ENCODE measurements at regions not wholly inside any gene's neighbourhood (a gene's known extent, or its start where the extent isn't known, plus 50 kb on each side); places are given as distances from the start of the nearest gene placed in this dataset.

DNA sequence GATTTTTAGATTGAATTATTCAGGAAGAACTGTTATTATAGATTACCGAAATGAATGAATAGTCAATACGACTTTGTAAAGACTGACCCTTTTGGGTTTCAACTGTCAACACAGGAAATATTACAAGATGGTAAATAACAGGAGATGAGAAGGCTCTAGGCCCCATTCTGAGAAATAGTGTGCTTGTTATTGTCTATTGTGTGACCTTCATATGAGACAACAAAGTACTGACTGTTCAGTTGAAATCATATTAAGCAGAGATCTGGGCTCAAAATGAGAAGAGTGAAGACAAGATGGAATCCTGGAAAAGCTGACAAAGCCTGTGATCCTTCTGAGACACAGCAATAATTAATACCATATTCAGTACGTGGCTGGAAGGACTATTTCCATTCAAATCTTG lies 503.8 kb downstream of the INHBA start:
- DNase-seq (ENCODE audit: low spot score in 2 of 2) (no peak), ATAC-seq (no peak)
- H3K9me3 Mint-ChIP-seq, result peaks cover 0 to 4% of the 10 kb centered on the region in 2 donors
- no peaks in the 10 kb centered on the region for H3K36me3 Mint-ChIP-seq
- H3K27ac Mint-ChIP-seq, result no peak overlapping the region

DNA sequence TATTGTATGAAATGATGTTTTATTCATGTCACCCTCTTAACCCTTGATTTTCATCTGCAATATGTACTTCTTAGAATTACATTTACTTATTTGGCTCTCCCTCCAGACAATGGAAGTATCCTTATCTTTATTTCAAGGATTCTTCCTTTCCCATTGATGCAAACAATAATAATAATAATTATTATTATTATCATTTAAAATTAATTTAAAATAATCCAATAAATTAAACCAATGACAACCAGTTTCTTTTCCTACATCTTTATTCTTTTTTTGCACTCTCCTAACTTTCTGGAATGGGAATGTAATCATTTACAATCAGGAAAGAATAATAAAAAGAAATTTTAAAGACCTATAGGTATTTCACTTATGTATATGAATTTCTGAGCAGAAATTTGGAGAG lies 504.4 kb downstream of the INHBA start:
- H3K36me3 Mint-ChIP-seq, result no peaks in the 10 kb centered on the region

DNA sequence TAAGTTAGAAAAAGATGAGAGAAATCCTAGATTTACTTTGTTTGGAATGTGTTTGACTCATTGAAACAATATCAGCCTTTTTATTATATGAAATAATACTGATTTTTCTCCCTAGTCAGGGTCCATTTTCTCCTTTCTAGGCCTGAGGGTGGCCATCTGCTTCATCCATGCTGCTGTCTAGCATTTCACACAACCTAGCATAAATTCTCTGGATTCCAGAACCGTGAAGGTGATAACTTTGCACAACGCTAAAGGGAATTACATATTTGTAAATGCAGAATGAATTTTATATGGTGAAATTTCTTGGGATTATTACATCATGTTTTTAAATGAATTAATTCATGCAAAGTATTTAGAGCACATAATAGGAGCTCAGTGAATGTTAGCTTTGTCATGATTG lies 505.1 kb downstream of the INHBA start:
- Mint-ChIP-seq H3K9me3 (peaks cover 0 to 4% of the 10 kb centered on the region in 2 donors), H3K27ac (no peak overlapping the region), H3K36me3 (no peaks in the 10 kb centered on the region)
- DNase-seq (ENCODE audit: low spot score in 2 of 2) (no peak), ATAC-seq (no peak)

More for the DNA sequence above, 504.4 kb downstream of the INHBA start:
- DNase-seq (ENCODE audit: low spot score in 2 of 2), result no peak
- ATAC-seq, result no peak
- no peak overlapping the region for H3K27ac Mint-ChIP-seq
- H3K9me3 Mint-ChIP-seq, result peaks cover 0 to 4% of the 10 kb centered on the region in 2 donors

DNA sequence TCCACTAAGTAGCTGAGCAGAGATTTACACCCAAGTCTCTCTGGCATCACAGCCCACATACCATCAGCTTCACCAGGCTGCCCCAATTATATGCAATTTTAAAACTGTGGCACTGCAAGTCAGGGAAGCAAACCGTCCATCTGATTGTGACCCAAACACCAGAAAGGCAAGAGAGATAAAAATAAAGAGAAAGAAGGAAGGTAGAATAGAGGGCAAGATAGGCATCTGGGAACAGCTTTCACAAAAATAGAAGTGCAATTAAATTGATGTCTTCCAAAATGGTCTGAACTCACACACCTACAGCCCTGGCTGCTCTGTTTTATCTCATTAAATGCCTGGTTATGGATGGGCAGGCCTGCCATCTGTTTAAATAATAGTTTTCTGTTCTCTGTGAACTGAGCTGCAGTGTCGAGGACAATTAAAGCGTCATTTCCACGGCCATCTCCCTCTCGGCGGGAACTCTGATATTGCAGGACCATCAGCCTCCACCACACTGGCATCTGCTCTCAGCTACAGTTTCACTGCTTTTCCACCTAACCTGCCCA lies 509.1 kb downstream of the INHBA start:
- Mint-ChIP-seq H3K9me3 (no peaks in the 10 kb centered on the region), H3K36me3 (no peaks in the 10 kb centered on the region), H3K27ac (no peak overlapping the region)
- ATAC-seq, result no peak
- DNase-seq (ENCODE audit: low spot score in 2 of 2), result no peak

DNA sequence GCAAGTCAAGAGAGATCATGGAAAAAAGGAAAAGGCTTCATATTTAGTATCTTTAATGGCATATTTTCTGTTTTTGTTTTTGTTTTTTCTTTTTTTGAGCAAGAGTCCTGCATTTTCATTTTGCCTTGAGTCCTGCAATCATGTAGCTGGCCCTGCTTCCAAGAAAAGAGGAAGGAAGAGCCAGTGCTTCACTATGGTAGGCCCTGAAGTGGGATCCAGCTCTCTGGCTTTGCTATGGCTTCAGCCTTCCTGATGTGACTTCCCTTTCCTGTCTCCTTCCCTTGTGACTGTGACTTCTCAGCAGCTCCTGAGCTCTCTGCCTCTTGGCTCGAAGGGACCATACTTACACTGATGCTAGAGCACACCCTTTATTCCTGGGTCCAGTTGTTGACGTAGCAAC lies 512.3 kb downstream of the INHBA start:
- Mint-ChIP-seq H3K27ac (no peak overlapping the region), H3K36me3 (no peaks in the 10 kb centered on the region), H3K9me3 (peaks cover 4 to 6% of the 10 kb centered on the region in 2 donors)
- ATAC-seq, result no peak
- DNase-seq (ENCODE audit: low spot score in 2 of 2), result no peak

DNA sequence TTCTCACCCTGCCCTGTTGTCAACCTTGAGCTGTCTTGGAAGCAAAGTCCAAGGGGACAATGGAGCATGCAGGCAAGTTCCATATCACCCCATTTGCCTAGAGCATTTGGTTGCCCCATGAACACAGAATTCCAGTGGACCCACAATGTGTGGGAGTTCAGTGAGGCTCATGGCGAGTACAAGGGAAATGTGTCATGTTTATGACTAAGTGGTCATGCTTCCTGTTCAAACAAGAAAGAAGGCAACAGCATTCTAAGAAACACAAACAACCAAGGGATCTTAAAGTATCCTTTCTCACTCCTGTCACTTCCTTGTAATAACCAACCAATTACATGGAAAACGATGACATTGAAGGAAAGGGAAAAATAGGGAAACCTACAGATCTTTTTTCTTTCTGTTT lies 513.0 kb downstream of the INHBA start:
- Mint-ChIP-seq H3K9me3 (peaks cover 4 to 6% of the 10 kb centered on the region in 2 donors), H3K36me3 (no peaks in the 10 kb centered on the region), H3K27ac (no peak overlapping the region)
- DNase-seq (ENCODE audit: low spot score in 2 of 2) (no peak), ATAC-seq (no peak)

DNA sequence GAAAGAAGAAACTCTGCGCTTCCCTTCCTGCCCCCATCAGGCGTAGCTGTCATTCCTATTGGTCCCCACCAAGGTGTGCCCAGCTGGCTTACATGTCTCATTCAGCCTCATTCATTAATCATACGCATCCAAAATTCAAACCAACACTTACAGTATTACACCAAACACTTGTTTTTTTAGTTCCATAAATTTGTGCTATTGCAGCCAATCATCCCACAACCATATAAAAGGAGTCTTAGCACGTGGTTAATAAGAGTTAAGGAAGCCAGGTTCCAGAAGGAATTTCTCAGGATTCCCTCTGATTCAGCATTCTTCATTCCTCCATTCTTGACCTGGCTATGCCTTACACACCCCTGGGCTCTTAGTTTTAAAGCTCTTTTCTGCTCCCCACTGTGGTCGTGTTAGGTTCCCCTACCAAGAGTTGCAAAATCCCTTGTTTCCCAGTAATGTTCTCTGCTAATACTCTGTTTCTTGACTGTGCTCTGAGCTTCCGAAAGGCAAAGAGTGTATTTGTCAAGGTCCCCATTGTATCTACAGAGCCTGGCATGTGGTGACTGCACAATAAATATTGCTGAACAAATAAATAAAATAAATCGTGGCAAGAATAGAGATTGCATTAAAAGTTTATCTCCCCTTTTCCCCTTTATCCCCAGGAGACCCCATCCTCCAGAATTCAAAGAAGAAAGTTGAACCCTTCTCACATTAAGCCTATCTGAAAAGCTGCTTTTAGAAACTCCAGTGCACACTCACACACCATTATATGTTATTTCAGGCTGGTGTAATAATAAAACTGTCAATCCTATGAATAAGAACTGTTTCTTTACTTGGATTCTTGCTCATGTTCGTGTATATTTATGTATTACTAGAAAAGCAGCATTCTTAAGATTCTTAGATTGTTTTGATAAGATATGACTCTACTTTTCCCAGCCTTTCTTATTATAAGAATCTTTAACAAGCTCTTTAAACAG lies 514.4 kb downstream of the INHBA start:
- ATAC-seq (no peak), DNase-seq (ENCODE audit: low spot score in 2 of 2) (no peak)
- Mint-ChIP-seq H3K27ac (no peak overlapping the region), H3K36me3 (no peaks in the 10 kb centered on the region), H3K9me3 (peaks cover 6% of the 10 kb centered on the region in 2 donors)

DNA sequence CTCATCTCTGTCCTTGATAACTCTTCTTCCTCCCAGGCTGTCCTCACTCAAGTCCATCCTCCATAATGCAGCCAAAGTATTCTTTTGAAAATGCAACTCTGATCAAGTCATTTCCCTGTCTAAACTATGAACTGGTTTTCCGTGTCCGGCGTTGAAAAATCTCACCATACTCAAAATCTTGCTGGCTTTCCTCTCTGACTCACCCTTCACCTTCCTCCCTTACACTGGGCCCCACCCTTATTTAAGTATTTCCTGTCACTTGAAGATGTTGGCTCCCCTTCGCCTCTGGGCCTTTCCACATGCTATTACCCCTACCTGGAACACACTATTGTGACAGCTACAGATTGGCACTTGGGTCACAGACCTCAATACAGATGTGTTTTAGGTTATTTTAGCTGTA lies 515.6 kb downstream of the INHBA start:
- no peak for DNase-seq (ENCODE audit: low spot score in 2 of 2)
- no peak for ATAC-seq
- Mint-ChIP-seq H3K36me3 (no peaks in the 10 kb centered on the region), H3K27ac (no peak overlapping the region), H3K9me3 (peaks cover 6 to 9% of the 10 kb centered on the region in 2 donors)

DNA sequence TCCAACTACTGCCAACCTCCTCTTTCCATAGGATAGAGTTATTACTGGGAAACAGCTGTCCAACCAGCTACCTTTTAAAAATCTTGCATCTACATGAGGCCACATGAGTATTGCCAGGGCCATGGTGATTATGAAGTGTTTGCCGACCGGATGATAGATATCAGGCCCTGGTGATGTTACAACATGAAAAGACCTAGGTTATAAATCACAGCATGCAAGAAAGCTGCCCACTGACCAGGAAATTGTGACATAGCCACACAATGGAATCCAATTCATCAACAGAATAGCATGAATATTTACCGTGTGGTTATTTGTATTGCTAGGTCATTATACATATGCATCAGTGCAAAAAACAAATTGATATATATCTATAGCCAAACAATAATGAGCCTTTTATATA lies 517.0 kb downstream of the INHBA start:
- H3K9me3 Mint-ChIP-seq, result peaks cover 6 to 9% of the 10 kb centered on the region in 2 donors
- no peaks in the 10 kb centered on the region for H3K36me3 Mint-ChIP-seq
- ATAC-seq (no peak), DNase-seq (ENCODE audit: low spot score in 2 of 2) (no peak)
- no peak overlapping the region for H3K27ac Mint-ChIP-seq

DNA sequence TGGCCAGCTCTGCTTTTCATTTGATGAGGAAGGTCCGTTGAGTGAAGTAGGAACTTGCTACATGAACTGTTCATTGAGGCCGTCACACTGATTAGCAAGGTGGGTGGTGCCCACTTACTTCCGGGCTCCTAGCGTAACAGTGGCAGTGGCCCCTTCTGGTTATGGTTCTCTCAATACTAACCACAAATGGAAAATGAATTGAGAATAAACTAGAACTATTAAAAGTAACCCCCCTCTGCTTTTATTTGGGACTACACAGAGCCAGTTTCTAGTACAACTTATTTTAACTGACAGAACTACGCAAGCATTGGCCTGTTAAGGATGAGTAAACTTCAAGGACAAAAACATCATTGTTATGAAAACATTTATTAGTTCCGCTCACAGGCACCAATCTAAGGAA lies 519.1 kb downstream of the INHBA start:
- H3K27ac Mint-ChIP-seq, result no peak overlapping the region
- peaks cover 6 to 9% of the 10 kb centered on the region in 2 donors for H3K9me3 Mint-ChIP-seq
- no peak for DNase-seq (ENCODE audit: low spot score in 2 of 2)
- ATAC-seq, result no peak
- no peaks in the 10 kb centered on the region for H3K36me3 Mint-ChIP-seq

DNA sequence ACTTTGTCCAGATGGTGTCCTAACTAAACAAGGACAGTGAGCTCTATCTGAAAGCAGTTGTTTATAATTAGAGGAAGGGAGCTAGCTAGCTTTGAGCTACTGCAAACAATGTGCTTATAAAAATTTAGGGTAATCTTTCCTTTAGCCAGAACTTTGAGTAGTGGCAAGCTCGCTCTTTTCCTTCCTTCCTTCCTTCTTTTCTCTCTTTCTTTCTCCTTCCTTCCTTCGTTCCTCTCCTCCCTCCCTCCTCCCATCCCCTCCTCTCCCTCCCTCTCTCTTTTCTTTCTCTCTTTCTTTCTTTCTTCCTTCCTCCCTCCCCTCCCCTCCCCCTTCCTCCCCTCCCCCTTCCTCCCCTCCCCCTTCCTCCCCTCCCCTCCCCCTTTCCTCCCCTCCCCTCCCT lies 520.1 kb downstream of the INHBA start:
- no peak for ATAC-seq
- no peak for DNase-seq (ENCODE audit: low spot score in 2 of 2)
- Mint-ChIP-seq H3K36me3 (no peaks in the 10 kb centered on the region), H3K9me3 (peaks cover 4 to 6% of the 10 kb centered on the region in 2 donors), H3K27ac (no peak overlapping the region)

DNA sequence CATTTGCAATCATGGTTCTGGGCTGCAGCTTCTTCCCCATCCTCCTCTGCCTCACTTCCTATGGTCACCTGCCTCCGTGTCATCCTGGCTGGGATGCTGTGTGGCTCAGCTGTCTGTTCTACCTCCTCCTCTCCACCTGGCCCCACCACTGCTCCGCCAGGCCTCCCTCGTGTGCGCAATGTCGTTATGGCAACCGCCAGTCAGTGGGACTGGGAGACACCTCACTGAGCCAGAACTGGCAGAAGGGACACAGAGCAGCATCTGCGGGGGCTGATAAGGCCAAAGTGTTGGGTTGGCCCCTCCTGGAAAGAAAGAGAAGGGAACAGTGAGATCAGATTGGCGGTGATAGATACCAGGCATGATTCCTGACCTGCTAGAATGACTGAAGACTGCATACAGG lies 527.5 kb downstream of the INHBA start:
- H3K9me3 Mint-ChIP-seq, result peaks cover 13 to 16% of the 10 kb centered on the region in 2 donors
- H3K36me3 Mint-ChIP-seq, result no peaks in the 10 kb centered on the region
- ATAC-seq (no peak), DNase-seq (ENCODE audit: low spot score in 2 of 2) (no peak)
- H3K27ac Mint-ChIP-seq, result no peak overlapping the region

DNA sequence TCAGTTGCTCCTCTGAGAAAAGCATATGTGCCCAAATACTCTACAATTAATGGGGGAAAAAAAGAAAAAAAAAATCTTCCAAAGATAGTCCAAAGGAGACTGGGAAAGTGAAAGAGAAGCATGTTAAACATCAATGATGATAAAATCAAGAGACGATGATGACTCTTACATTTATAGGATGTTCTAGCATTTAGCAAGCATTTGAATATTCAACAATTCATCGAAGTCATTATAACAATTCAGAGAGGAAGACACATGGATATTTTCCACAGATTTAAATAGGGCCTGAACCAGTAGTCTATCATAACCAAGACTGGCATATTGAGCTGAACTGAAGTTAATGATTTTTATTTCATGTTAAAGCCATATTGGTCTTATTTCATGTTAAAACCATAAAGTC lies 528.4 kb downstream of the INHBA start:
- Mint-ChIP-seq H3K27ac (no peak overlapping the region), H3K9me3 (peaks cover 21 to 24% of the 10 kb centered on the region in 2 donors), H3K36me3 (peaks cover 0 to 5% of the 10 kb centered on the region in 2 donors)
- no peak for DNase-seq (ENCODE audit: low spot score in 2 of 2)
- no peak for ATAC-seq

DNA sequence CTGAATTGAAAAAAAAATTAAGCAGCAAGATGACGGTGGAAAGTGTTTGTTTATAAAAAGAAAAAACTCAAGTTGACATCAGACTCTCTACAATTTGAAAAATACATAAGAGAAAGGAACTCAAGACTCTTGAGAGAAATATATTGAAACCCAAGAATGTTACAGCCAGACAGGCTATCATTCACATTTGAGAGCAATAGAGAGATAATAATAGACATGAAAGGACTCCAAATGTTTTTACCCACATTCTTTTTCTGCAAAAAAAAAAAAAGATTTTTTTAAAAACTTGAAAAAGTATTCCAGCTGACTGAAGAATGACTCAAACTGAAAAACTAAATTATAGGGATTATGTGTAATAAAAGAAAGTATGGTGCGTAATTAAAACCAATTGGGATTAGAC lies 532.4 kb downstream of the INHBA start:
- peaks cover 15 to 24% of the 10 kb centered on the region in 2 donors for H3K9me3 Mint-ChIP-seq
- ATAC-seq (no peak), DNase-seq (ENCODE audit: low spot score in 2 of 2) (no peak)
- H3K36me3 Mint-ChIP-seq, result peaks cover 0 to 5% of the 10 kb centered on the region in 2 donors
- no peak overlapping the region for H3K27ac Mint-ChIP-seq

DNA sequence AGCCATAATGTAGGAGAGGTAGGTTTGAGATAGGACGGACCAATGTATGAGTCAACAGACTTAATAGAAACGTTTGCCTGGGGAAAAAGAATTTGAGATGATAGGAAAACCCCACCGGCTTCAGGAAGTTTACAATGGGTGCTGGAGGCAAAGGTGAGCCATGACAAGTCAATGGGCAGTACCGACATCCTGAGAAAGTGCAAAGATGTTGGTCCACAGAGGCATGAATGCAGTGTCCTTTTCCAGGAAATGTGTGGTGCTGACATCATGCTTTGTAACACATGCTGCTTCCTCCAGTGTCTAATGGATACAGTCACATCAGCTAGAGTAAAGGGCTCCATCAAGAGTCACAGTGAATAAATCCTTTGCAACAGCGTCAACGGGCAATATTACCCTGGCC lies 533.6 kb downstream of the INHBA start:
- ATAC-seq, result no peak
- no peak for DNase-seq (ENCODE audit: low spot score in 2 of 2)
- no peak overlapping the region for H3K27ac Mint-ChIP-seq
- H3K36me3 Mint-ChIP-seq, result peaks cover 0 to 5% of the 10 kb centered on the region in 2 donors
- H3K9me3 Mint-ChIP-seq, result peaks cover 15 to 20% of the 10 kb centered on the region in 2 donors

DNA sequence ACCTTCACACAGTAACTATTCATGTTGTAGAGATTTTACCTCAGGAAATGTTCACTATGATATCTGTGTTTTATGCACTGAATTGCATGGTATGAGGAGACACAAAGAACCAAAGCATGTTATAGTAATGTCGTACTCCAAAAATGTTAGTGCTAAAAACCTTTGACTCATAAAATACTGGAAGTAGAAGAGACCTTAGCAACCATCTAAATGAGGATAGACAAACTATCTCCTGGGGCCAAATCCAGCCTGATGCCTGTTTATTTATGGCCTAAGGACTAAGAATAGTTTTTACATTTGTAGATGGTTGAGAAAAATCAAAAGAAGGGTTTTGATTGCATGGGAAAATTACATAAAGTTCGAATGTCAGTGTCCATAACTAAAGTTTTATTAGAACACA lies 535.1 kb downstream of the INHBA start:
- no peak for ATAC-seq
- Mint-ChIP-seq H3K36me3 (peaks cover 0 to 5% of the 10 kb centered on the region in 2 donors), H3K27ac (no peak overlapping the region), H3K9me3 (peaks cover 11 to 16% of the 10 kb centered on the region in 2 donors)
- DNase-seq (ENCODE audit: low spot score in 2 of 2), result no peak

DNA sequence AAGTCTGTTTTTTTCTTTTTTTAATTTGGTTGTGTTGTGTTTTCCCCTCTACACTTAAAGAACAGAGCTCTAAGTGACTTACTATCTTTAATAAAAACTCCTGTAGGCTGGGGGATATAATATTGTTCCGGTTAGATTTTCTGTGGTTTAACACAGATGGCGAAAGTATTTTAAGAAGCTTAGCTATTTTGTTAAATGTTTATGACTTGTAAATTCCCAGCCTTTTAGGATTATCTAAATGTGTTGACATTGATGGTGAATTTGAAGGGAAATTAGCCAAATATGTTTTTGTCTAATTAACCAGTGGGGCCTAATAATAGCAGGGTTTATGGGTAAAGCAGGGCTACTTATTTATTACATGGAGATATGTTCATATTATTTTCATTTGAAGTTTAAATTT lies 538.5 kb downstream of the INHBA start:
- ATAC-seq (no peak), DNase-seq (ENCODE audit: low spot score in 2 of 2) (no peak)
- H3K27ac Mint-ChIP-seq, result no peak overlapping the region
- H3K9me3 Mint-ChIP-seq, result peaks cover 0 to 3% of the 10 kb centered on the region in 2 donors
- H3K36me3 Mint-ChIP-seq, result no peaks in the 10 kb centered on the region

DNA sequence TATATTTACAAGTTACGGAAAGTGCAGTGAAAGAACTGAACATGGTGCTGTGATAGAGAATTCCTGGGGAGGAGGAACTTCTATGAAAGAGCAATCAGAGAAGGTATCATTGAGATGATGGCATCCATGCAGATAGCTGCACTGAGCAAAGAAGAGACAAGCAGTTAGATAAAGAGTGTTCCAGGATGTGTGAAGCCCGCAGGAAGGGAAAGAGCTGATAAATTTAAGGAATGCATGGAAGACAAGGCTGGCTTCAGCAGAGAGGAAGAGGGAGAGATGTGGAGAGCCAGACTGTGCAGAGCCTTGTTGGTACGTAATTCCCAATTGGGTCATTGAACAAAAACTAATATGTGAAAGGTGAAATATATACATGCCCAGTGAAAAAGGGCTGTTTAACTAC lies 538.9 kb downstream of the INHBA start:
- no peak for DNase-seq (ENCODE audit: low spot score in 2 of 2)
- ATAC-seq, result no peak
- Mint-ChIP-seq H3K9me3 (no peaks in the 10 kb centered on the region), H3K27ac (no peak overlapping the region), H3K36me3 (no peaks in the 10 kb centered on the region)
